ENCODE measurements at regions not wholly inside any gene's neighbourhood (a gene's known extent, or its start where the extent isn't known, plus 50 kb on each side); places are given as distances from the start of the nearest gene placed in this dataset.

GRCh38 chr13:57552437-57552836, 79.1 kb upstream of the PCDH17 start:
- TF ChIP-seq SIN3A (IDR thresholded peaks at IDR 0.05; ENCODE audit: low read depth) (no peak), EZH2 (IDR thresholded peaks at IDR 0.05) (no peak), SRF (IDR thresholded peaks at IDR 0.05; ENCODE audit: low read depth) (no peak), CTCF (IDR thresholded peaks at IDR 0.05 in 2 of 3, conservative IDR thresholded peaks at IDR 0.05 in 1 of 3; ENCODE audit: borderline replicate concordance in 1 of 3, insufficient read depth in 1 of 3, low read depth in 2 of 3, low read length in 2 of 3) (no peak), ZBTB33 (IDR thresholded peaks at IDR 0.05; ENCODE audit: extremely low read depth, insufficient replicate concordance, low read length) (no peak), EGR1 (IDR thresholded peaks at IDR 0.05; ENCODE audit: low read depth) (no peak), MAX (IDR thresholded peaks at IDR 0.05) (no peak), ZNF274 (IDR thresholded peaks at IDR 0.05; ENCODE audit: low read depth, low read length) (no peak), POLR2A (IDR thresholded peaks at IDR 0.05; ENCODE audit: borderline replicate concordance, extremely low read depth, insufficient read depth, insufficient read length) (no peak), RAD21 (IDR thresholded peaks at IDR 0.05; ENCODE audit: low read depth) (no peak), CEBPB (IDR thresholded peaks at IDR 0.05; ENCODE audit: low read depth) (no peak), YY1 (IDR thresholded peaks at IDR 0.05; ENCODE audit: extremely low read depth, insufficient replicate concordance, low read depth, low read length) (no peak)
